ENCODE measurements at regions not wholly inside any gene's neighbourhood (a gene's known extent, or its start where the extent isn't known, plus 50 kb on each side); places are given as distances from the start of the nearest gene placed in this dataset.

DNA sequence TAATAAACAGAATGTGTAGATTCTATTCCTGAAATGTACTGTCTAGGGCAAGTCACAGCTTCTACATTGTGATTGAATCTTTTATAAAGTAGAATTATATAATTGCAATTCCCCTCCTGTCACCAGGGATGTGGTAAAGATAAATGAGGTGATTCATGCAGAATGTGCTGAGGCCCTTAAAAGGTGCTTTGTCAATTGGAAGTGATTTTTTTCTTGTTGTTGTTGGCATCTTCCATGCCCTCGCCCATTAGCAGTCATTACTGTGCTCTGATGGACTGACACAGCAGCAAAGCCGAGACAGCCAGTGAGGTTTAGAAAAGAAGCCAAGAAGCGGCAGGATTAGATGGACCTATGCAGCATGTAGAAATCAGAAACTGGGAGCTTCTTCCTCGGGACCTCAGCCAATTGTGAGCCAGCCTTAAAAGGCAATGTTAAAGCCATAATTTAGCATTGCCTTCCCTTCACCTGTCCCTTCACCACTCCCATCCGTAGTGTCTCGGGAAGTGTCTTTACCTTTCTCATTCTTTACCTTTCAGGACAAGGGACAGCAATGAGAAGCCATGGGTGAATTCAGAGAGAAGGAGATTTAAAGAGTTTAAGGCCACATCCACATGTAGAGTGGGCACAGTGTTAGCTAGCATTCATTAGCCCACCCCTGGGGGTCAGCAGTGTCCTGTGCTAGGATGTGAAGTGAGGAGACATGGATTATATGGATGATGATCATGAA is 257.8 kb downstream of the PLK2 start:
- ChIA-PET CTCF (interaction anchor here (1.5 kb wide), 1 partner anchor 259 kb away, joined by 3 read pairs; no protein-coding TSS in a partner anchor), POLR2A (no interaction called here)
- DNase-seq (ENCODE audit: low read depth, low spot score) = no peak
- H3K4me3 ChIP-seq (ENCODE audit: low read depth, low read length) = no peak overlapping the region
- TF ChIP-seq, protein P1, sequence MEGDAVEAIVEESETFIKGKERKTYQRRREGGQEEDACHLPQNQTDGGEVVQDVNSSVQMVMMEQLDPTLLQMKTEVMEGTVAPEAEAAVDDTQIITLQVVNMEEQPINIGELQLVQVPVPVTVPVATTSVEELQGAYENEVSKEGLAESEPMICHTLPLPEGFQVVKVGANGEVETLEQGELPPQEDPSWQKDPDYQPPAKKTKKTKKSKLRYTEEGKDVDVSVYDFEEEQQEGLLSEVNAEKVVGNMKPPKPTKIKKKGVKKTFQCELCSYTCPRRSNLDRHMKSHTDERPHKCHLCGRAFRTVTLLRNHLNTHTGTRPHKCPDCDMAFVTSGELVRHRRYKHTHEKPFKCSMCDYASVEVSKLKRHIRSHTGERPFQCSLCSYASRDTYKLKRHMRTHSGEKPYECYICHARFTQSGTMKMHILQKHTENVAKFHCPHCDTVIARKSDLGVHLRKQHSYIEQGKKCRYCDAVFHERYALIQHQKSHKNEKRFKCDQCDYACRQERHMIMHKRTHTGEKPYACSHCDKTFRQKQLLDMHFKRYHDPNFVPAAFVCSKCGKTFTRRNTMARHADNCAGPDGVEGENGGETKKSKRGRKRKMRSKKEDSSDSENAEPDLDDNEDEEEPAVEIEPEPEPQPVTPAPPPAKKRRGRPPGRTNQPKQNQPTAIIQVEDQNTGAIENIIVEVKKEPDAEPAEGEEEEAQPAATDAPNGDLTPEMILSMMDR (IDR thresholded peaks at IDR 0.05; ENCODE audit: insufficient read depth, low read length, missing control alignments) = no peak

DNA sequence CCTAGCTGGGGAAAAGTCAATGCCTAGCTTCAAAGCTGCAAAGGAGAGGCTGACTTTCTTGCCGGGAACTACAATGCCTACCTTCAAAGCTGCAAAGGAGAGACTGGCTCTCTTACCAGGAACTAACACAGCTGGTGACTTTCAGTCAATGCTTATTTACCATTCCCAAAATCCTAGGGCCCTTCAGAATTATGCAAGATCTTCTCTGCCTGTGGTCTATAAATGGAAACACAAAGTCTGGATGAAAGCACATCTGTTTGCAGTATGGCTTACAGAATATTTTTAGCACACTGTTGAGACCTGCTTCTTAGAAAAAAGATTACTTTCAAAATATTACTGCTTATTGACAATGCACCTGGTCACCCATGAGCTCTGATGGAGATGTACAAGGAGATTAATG is 259.4 kb downstream of the PLK2 start:
- ChIA-PET POLR2A (no interaction called here), CTCF (no interaction called here)

DNA sequence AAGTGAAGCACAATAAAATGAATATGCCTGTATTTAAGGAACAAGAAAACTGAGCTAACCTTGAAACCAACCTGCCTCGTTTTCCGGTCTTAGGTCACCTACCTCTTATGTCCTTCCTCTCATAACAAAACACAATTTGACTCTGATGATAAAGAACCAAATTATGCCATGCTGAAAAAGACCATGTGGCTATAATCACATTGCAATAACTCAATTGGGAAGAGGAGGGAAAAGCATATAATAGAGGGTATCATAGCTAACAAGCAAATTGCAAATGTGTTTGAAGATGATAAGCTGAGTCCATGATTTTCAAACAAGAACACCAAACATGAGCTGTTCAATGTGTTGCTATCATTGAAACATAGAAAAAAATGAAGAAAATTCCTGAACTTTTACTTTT is 260.8 kb downstream of the PLK2 start:
- DNase-seq (ENCODE audit: low read depth, low spot score) = no peak
- CTCF ChIA-PET = interaction anchor here (1.0 kb wide), 1 partner anchor 901 kb away, joined by 3 read pairs; no protein-coding TSS in a partner anchor
- TF ChIP-seq, protein P1 (IDR thresholded peaks at IDR 0.05; ENCODE audit: insufficient read depth, low read length, missing control alignments) = no peak
- POLR2A ChIA-PET = no interaction called here
- no peak overlapping the region for H3K4me3 ChIP-seq (ENCODE audit: low read depth, low read length)

More for the DNA sequence above, 259.4 kb downstream of the PLK2 start:
- TF ChIP-seq, protein P1 (IDR thresholded peaks at IDR 0.05; ENCODE audit: insufficient read depth, low read length, missing control alignments) = no peak
- no peak overlapping the region for H3K4me3 ChIP-seq (ENCODE audit: low read depth, low read length)
- no peak for DNase-seq (ENCODE audit: low read depth, low spot score)

DNA sequence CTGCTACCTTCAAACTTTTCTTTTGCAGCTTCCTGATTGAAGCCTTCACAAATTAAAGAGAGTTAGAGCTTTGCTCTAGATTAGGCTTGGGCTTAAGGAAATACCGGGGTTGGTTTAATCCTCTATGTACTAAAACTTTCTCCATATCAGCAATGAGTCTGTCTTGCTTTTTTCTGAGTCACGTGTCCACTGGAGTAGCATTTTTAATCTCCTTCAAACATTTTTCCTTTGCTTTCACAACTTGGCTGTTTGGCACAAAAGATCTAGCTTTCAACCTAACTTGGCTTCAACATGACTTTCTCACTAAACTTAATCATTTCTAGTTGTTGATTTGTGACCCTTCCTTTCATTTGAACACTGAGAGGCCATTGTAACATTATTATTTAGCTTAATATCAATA is 261.6 kb downstream of the PLK2 start:
- TF ChIP-seq, protein P1 (IDR thresholded peaks at IDR 0.05; ENCODE audit: insufficient read depth, low read length, missing control alignments) = no peak
- ChIA-PET POLR2A (interaction anchor here (1.0 kb wide), 1 partner anchor 11 kb away, joined by 3 read pairs; no protein-coding TSS in a partner anchor), CTCF (interaction anchor here (1.3 kb wide), 1 partner anchor 12 kb away, joined by 3 read pairs; no protein-coding TSS in a partner anchor)
- DNase-seq (ENCODE audit: low read depth, low spot score) = no peak
- no peak overlapping the region for H3K4me3 ChIP-seq (ENCODE audit: low read depth, low read length)

DNA sequence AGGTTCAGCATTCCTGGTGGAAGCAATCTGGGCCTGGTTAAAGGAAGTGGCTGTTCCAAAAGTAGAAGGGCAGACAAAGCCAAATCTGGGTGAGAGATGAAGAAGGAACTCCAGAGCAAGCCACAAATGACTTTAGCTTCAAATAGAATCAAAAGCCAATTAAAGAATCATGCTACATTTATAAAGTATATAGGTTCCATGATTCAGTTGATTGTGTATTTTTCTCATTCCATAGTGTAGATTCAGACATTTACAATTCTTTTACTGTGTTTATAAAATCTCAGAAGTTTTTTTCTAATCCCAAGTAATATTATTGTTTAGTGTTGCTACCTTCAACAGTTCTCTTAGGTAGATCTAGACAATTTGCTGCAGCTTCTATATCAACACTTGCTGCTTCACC is 262.0 kb downstream of the PLK2 start:
- POLR2A ChIA-PET = interaction anchor here (1.0 kb wide), 1 partner anchor 10 kb away, joined by 3 read pairs; no protein-coding TSS in a partner anchor
- CTCF ChIA-PET = interaction anchor here (1.3 kb wide), 1 partner anchor 13 kb away, joined by 3 read pairs; no protein-coding TSS in a partner anchor

DNA sequence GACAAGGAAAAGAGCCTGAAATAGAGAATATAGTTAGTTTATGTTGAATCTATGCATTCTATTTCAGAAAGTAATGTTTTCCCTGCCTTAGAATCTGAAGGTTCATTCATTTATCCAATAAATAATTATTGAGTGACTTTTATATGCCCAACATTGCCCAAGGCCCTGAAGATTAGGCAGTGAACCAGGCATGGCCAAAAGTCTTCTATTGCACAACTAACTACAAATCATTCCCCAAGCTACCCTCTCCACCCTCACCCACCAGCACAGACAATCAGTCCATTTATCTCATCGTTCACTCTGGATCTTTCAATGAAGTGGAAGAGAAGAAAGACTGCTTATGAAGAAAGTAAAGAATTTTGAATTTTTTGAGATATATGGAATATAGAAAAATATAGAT is 268.4 kb downstream of the PLK2 start:
- ChIA-PET CTCF (no interaction called here), POLR2A (no interaction called here)
- DNase-seq (ENCODE audit: low read depth, low spot score) = no peak
- H3K4me3 ChIP-seq (ENCODE audit: low read depth, low read length) = no peak overlapping the region
- TF ChIP-seq, protein P1 (IDR thresholded peaks at IDR 0.05; ENCODE audit: insufficient read depth, low read length, missing control alignments) = no peak

More for the DNA sequence above, 262.0 kb downstream of the PLK2 start:
- H3K4me3 ChIP-seq (ENCODE audit: low read depth, low read length) = no peak overlapping the region
- no peak for DNase-seq (ENCODE audit: low read depth, low spot score)
- TF ChIP-seq, protein P1 (IDR thresholded peaks at IDR 0.05; ENCODE audit: insufficient read depth, low read length, missing control alignments) = no peak

Measured in AG04449 (cell line).